ENCODE measurements at regions not wholly inside any gene's neighbourhood (a gene's known extent, or its start where the extent isn't known, plus 50 kb on each side); places are given as distances from the start of the nearest gene placed in this dataset.
A peak's percentile ranks its signal among the peaks of the same experiment; 100 is the strongest.
"Not testable (repeated sequence)": the region's sequence is repeated elsewhere in the genome, so short reads cannot be mapped to it uniquely, and the experiment has no call there.

DNA sequence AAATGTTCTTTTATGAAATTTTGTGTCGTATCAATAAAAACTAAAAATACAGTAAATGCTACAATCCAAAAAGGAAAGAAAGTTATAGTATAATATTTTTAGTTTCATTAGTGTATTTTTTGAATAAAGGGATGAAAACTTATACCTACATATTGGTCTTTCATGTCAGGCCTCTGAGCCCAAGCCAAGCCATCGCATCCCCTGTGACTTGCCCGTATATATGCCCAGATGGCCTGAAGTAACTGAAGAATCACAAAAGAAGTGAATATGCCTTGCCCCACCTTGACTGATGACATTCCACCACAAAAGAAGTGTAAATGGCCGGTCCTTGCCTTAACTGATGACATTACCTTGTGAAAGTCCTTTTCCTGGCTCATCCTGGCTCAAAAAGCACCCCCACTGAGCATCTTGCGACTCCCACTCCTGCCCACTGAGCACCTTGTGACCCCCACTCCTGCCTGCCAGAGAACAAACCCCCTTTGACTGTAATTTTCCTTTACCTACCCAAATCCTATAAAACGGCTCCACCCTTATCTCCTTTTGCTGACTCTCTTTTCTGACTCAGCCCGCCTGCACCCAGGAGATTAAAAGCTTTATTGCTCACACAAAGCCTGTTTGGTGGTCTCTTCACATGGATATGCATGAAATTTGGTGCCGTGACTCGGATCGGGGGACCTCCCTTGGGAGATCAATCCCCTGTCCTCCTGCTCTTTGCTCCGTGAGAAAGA lies 108.2 kb upstream of the PELI1 start:
- DNase-seq, result not testable (repeated sequence)

GRCh38 chr2:64253421-64253820 lies 109.2 kb upstream of the PELI1 start:
- not testable (repeated sequence) for DNase-seq

DNA sequence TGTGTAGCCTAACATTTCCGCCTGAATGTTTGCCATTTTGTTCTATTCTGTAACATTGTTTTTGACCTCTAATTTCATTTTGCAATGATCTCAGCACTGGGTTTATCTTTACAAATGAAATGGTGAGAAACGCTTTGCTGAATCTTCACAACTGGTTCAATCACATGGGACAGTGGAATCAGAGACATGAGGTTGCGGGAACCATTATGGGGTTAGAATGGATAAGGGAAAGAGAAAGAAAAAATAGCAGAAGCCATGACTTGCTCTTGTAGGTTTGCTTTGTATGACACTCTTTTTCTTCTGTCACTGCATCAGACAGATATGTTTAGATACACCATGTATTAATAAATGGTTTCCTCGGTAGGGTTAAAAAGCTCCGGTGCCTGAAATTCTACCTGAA lies 114.3 kb upstream of the PELI1 start:
- no peak for DNase-seq

DNA sequence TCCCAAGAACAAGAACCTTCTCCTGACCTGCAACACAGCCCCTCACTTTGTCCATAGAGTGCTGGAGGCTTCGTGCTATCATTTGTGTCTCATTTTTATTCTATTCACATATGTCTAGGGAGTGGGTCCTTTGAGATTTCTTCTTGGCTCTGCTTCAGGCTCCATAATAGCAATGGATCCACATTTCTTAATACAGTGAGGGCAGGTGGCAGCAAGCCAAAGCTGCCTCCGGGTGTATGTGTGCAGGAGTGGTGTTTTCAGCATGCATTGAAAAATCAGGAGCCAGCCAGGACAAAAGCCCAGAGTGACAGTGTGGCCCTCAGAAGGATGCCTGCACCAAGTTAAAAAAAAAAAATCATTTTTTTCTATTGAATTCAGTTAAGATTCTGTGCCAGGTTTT lies 115.1 kb upstream of the PELI1 start:
- DNase-seq, result peak; percentile 13

DNA sequence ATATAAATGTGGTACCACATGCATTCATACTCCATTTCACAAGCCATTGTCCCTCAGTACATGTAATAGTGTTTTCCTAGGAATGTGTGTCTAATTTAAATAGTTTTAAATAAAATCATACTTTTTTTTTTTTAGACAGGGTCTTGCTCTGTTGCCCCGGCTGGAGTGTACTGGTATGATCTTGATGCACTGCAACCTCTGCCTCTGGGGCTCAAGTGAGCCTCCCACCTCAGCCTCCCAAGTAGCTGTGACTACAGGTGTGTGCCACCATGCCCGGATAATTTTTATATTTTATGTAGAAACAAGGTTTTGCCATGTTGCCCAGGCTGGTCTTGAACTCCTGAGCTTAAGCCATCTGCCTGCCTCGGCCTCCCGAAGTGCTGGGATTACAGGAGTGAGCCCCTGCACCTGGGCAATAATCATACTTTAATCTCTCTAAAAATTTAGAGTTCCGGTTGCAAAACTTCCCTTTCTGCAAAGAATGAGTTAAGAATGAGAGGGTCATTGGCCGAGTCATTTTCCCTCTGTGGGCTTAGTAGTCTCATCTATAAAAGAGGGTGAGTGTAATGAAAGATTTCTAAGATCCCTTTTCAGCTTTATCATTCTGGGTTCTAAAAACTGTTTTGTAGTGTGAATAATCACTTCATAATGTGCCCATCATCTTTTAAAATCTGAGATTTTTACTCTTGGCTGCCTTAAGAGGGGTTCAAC lies 116.0 kb upstream of the PELI1 start:
- DNase-seq, result no peak

GRCh38 chr2:64260817-64261216 lies 116.6 kb upstream of the PELI1 start:
- DNase-seq, result no peak

- no peak for DNase-seq
Measured at GRCh38 chr2:64262071-64262470, 117.9 kb upstream of the PELI1 start.

DNA sequence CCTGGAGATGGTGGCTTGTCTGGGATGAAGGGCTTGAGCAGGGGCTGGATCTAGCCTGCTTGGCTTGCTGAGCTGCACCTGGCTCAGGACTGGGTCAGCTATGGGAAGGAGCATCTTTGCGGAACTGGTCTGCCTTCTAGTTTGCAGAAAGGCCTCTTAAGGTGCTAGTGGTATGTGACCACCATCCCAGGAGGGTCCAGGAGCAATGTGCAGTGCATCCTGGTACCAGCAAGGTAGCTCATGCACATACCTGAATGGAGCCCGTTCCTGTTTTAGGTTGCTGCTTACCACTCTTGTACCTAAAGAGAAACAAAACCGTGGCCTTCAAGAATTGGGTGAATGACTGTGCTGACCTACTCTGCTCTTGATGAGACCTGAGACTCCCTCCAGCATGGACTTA lies 118.6 kb upstream of the PELI1 start:
- DNase-seq, result no peak

DNA sequence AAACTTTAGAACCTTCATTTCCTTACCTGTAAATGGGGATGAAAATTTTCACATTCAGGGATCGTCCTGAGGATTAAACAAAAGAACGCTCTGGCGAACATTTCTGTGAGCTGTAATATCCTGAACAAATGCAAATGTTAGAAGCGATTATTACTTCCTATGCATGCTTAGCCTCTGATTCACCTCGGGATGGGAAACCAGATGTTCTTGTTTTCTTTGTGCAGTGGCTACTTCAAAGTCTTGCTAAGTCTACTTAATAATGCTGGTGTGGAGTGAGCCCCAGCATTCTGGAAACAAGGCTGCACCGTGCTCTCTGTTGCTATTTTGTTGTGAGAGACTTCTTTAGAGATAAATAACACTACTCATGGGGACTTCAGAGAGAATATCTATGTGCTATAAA lies 119.1 kb upstream of the PELI1 start:
- DNase-seq, result no peak

DNA sequence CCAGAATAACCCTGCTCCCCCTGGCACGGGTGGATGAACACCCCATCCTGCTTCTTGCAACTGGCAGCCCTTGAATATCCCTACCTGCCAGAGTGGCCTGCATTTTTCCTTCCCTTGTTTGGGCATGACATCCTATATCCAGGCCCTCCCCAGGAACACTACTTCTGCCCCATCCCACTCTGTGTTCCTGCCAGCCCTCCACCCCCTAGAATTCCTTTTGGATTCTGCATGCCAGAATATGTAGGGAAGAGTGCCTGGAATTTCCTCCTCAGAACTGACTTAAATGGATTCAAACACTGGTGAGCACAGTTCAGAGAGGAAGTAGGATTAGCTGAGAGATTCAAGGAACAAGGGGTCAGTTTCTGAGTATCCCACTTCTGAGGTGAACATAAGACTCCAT lies 123.5 kb upstream of the PELI1 start:
- DNase-seq, result no peak

DNA sequence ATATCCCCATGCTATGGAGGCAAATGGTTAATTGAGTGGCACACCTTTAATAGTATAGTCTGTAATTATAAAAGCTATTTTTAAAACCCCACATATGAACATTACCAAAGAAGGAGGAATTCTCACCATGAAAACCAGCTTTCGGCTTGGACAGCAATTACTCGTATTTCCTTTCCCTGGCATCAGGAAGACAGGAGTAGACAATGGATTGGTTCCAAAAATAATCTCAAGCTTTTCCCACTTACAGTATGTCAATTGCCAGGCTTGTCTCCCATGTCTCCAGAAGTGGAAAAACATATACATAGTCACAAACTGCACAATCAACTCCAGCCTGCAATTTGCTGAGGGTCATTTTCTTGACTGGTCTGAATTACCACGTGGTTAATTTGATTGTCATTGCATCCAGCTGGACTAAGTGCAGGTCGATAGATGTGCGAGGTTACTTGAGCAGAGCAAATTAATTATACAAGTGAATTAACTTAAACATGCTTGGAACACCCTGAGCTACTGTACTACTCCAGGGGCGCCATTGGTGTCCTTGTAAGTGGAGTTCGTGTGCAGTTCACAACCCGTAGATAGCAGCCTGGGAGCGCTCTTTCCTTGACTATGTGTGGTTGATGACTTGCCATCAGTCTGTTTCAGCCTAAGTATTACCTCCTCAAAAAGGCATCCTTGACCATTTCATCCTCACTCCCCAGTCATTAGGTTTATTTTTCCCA lies 124.3 kb upstream of the PELI1 start:
- DNase-seq, result no peak

DNA sequence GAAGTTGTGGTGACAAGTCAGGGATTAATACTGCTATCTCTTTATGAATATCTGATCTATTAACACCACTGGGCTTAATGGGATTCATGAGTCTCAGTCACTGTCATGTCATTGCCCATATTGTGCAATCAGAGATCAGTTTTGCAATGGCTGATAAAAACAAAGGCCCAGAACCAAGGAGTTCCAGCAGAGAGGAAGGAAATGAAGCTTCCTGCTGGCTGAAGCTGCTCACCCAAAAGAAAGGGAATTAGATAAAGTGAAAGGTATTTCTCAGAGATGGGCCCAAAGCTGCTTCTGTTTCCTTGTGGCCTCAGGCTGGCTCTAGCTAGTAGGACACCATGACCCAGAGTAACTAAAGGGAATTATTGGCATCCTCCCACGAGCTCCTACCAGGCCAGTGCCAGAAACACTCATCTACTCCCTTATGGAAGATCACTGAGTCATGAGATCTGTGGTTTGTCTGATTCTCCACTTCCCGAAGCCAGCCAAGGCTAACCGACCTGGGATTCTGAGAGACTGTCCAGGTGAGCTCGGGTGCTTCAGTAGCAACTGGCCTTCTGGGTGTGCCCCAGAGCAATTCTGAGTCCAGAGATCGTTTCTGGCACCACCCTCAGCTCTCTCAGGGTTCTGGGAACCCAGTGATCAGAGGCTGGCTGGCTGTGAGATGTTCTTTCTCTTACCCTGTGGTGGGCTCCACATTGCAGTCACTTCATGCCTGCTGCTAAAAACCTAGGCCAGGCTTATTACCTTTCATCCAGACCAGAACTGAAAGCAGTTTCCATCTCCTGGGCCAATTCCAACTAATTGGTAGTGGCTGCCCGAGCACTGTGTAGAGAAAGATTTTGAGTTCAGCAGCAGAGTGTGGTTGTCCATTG lies 129.5 kb upstream of the PELI1 start:
- no peak for DNase-seq

DNA sequence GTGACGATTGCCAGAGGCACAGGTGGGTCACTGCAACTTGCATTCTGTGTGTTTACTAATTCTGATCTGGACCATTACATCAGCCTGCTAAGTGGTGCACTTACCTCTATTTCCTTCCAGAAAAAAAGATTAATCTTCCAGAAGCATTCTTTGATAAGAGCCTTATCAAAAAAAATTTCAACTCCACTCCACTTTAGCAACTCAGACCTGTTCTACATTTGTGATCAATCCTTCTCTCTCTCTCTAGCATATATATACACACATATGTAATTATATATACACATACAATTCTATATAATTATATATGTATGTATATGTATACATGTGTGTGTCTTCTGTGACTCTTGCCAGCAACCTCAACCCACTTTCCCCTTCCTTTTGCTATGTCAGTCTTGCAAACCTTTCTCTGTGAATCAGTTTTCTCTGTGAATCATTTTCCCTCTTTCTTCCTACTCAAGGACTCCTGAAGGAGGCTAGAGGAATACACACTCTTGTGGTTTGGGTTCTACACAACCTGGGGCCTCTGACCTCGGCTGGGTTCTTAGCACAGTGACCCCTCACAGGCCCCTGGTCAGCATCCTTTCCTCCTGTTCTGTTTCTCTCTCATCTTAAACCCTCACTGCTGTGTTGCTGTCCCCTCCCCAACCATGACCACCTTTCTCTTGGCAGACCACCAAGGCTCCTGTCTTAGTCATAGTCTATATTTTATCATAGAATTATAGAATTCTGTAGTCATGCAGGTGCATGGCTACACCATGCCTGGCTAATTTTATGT lies 130.4 kb upstream of the PELI1 start:
- no peak for DNase-seq

GRCh38 chr2:64275174-64275466 lies 130.9 kb upstream of the PELI1 start:
- DNase-seq, result no peak

DNA sequence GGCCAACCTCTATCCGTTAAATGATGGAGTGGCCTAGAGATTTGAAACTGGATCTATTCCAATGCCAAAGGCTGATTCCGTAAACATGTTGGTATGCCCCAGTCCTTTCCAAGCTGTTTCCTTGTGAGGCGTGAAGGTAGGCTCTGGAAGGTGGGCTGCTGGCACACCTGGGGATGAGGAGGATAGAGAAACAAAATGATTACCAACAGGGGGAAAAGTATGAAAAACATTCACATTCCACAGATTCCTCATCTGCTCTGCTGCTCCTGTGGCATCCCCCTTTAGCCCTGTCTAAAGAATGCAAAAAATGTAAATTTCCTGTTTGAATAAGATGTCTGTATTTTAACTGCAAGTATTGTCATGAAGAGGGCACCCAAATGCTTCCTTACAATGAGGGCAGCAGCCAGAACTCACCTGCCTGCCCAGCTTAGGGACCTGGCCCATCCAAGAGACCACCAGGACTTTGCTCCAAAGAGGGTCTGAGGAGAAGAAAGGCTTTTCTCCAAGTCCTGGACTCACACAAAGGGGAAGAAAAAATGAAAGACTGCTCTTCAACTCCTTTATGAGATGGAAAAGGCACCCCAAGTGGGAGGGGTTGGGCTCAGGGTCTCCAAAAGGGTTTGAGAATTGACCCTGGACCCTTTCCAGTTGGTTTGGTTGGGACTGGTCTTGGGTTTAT lies 132.3 kb upstream of the PELI1 start:
- DNase-seq, result no peak

GRCh38 chr2:64277101-64277849 lies 133.1 kb upstream of the PELI1 start:
- no peak for DNase-seq

DNA sequence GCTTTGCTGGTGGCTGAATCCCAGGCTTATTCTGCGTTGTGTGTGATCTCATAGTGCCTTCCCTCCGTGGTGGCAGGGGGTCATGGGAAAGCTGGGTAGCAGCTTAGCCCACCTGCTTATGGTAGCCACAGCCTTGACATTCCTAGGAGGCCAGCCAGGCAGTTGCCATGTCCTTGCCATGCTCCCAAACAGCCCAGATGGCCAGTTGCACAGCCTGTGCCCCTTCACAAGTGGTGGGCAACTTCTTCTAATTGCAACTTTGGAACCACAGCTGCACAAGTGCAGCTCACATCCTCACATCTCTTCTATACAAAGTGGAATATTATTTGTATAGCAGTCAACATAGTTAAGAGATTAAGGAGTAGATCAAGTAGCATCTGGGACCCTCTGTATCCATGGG lies 136.6 kb upstream of the PELI1 start:
- DNase-seq, result not testable (repeated sequence)

DNA sequence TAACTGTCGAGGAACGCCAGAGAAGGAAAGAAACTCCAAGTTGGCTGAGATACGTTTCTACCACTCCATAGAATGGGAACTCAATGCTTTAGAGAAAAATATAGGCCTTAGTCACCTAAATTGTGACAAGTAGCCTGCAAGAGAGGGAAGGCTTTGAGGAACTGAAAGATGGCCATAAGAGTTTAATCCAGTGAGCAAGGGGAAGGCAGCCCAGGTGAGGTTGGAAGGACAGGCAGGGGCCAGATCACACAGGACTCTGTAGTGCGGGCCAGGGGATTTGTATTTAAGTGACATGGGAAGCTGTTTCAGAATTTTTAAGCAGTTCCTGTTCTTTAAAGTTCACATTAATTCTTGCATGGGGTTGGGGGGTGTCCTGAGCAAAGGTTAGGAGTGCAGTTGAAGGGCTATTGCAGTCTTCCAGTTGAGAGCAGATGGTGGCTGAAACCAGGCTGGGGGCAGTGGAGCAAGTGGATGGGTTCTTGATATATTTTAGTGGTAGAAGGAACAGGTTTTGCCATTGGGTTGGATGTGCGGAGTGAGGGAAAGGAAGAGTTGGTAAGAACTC lies 138.9 kb upstream of the PELI1 start:
- no peak for DNase-seq

- DNase-seq, result no peak
Measured at GRCh38 chr2:64283641-64284361, 139.6 kb upstream of the PELI1 start.

DNA sequence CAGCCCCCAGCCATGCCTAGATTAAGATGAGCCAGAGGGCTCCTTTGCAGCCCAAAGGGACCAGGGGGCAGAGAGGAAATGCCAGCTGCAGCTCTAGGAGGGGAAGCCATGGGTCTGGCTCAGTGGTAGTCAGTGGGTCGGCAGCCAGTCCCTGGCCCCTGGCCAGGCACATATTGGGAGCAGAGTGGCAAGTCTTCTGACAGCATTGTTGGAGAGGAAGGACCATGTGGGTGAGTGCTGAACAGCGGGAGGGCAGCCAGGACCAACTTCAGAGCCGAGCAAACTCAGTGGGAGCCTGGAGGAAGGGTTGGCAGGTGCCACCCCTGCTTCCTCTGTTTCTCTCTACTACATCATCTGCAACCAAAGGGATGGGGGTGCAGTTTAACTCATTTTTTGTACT lies 140.5 kb upstream of the PELI1 start:
- DNase-seq, result peak; percentile 40

Data from NCI-H1092 treated with DMSO at 0.1 percent for 48 hours (cell line).